ENCODE measurements at regions not wholly inside any gene's neighbourhood (a gene's known extent, or its start where the extent isn't known, plus 50 kb on each side); places are given as distances from the start of the nearest gene placed in this dataset.

- H3K27me3 Mint-ChIP-seq, result peaks cover 0 to 5% (median 5%) of the 10 kb centered on the region in 3 donors
- no peak for DNase-seq
- peak overlapping the region in 1 of 6 donors; percentile 3 for H3K27ac Mint-ChIP-seq
- no peak overlapping the region for H3K4me3 Mint-ChIP-seq
- H3K36me3 Mint-ChIP-seq, result peaks cover 12 to 20% of the 10 kb centered on the region in 2 donors
- ATAC-seq (ENCODE audit: low read depth in 2 of 2), result no peak
- no peaks in the 10 kb centered on the region for H3K4me1 Mint-ChIP-seq
- H3K9me3 Mint-ChIP-seq, result peaks cover 12 to 42% (median 25%) of the 10 kb centered on the region in 7 donors
Measured at GRCh38 chr10:30256084-30256483, 93.0 kb downstream of the MTPAP start.

- ATAC-seq (ENCODE audit: low read depth in 2 of 2) (no peak), DNase-seq (no peak)
- Mint-ChIP-seq H3K4me3 (peak overlapping the region in 1 of 8 donors; percentile 35), H3K27ac (peak overlapping the region in 1 of 6 donors; percentile 51), H3K36me3 (peaks cover 12 to 20% of the 10 kb centered on the region in 2 donors), H3K9me3 (peaks cover 12 to 50% (median 25%) of the 10 kb centered on the region in 7 donors), H3K4me1 (no peaks in the 10 kb centered on the region), H3K27me3 (peaks cover 0 to 5% (median 0%) of the 10 kb centered on the region in 3 donors)
Measured at GRCh38 chr10:30254926-30255325, 94.2 kb downstream of the MTPAP start.

GRCh38 chr10:30248728-30249127 is 100.3 kb downstream of the MTPAP start:
- Mint-ChIP-seq H3K36me3 (peaks cover 17 to 26% of the 10 kb centered on the region in 2 donors), H3K27ac (no peak overlapping the region), H3K4me1 (peaks cover 10 to 11% (median 11%) of the 10 kb centered on the region in 3 donors), H3K9me3 (peaks cover 13 to 59% (median 23%) of the 10 kb centered on the region in 7 donors), H3K4me3 (no peak overlapping the region), H3K27me3 (no peaks in the 10 kb centered on the region)
- no peak for ATAC-seq (ENCODE audit: low read depth in 2 of 2)
- DNase-seq, result no peak

- H3K27ac Mint-ChIP-seq, result peak overlapping the region in 5 of 6 donors; percentile 55 to 90 (median 75)
- H3K4me3 Mint-ChIP-seq, result peak overlapping the region in 2 of 8 donors; percentile 15 to 18
- ATAC-seq (ENCODE audit: low read depth in 2 of 2), result peak; percentile 92 to 93
- peaks cover 10 to 11% (median 11%) of the 10 kb centered on the region in 3 donors for H3K4me1 Mint-ChIP-seq
- H3K27me3 Mint-ChIP-seq, result no peaks in the 10 kb centered on the region
- peak; percentile 19 for DNase-seq
- H3K9me3 Mint-ChIP-seq, result peaks cover 9 to 51% (median 15%) of the 10 kb centered on the region in 7 donors
- H3K36me3 Mint-ChIP-seq, result peaks cover 10 to 19% of the 10 kb centered on the region in 2 donors
Measured at GRCh38 chr10:30247704-30248103, 101.4 kb downstream of the MTPAP start.

- H3K27me3 Mint-ChIP-seq, result peaks cover 0 to 9% (median 0%) of the 10 kb centered on the region in 3 donors
- ATAC-seq (ENCODE audit: low read depth in 2 of 2), result no peak
Measured at GRCh38 chr10:30241422-30242110, 107.5 kb downstream of the MTPAP start.

GRCh38 chr10:30238836-30239235 is 110.2 kb downstream of the MTPAP start:
- Mint-ChIP-seq H3K27ac (no peak overlapping the region), H3K36me3 (peaks cover 7 to 8% of the 10 kb centered on the region in 2 donors)
- ATAC-seq (ENCODE audit: low read depth in 2 of 2), result no peak

More at GRCh38 chr10:30241422-30242110, 107.5 kb downstream of the MTPAP start:
- Mint-ChIP-seq H3K4me1 (no peaks in the 10 kb centered on the region), H3K27ac (no peak overlapping the region), H3K9me3 (peaks cover 0 to 8% (median 2%) of the 10 kb centered on the region in 7 donors), H3K36me3 (no peaks in the 10 kb centered on the region), H3K4me3 (no peak overlapping the region)
- no peak for DNase-seq

GRCh38 chr10:30233186-30233959 is 115.7 kb downstream of the MTPAP start:
- no peak overlapping the region for H3K27ac Mint-ChIP-seq
- H3K27me3 Mint-ChIP-seq, result peaks cover 0 to 5% (median 0%) of the 10 kb centered on the region in 3 donors
- ATAC-seq (ENCODE audit: low read depth in 2 of 2) (no peak), DNase-seq (no peak)
- H3K4me3 Mint-ChIP-seq, result no peak overlapping the region
- peaks cover 0 to 4% (median 3%) of the 10 kb centered on the region in 3 donors for H3K4me1 Mint-ChIP-seq
- peaks cover 0 to 13% (median 3%) of the 10 kb centered on the region in 7 donors for H3K9me3 Mint-ChIP-seq
- peaks cover 7 to 8% of the 10 kb centered on the region in 2 donors for H3K36me3 Mint-ChIP-seq

More at GRCh38 chr10:30238836-30239235, 110.2 kb downstream of the MTPAP start:
- DNase-seq, result no peak
- H3K4me3 Mint-ChIP-seq, result no peak overlapping the region
- peaks cover 0 to 9% (median 0%) of the 10 kb centered on the region in 3 donors for H3K27me3 Mint-ChIP-seq
- no peaks in the 10 kb centered on the region for H3K4me1 Mint-ChIP-seq
- H3K9me3 Mint-ChIP-seq, result peaks cover 0 to 9% (median 3%) of the 10 kb centered on the region in 7 donors

GRCh38 chr10:30231709-30232108 is 117.4 kb downstream of the MTPAP start:
- H3K4me1 Mint-ChIP-seq, result peaks cover 0 to 4% (median 3%) of the 10 kb centered on the region in 3 donors
- H3K27ac Mint-ChIP-seq, result peak overlapping the region in 1 of 6 donors; percentile 26
- H3K27me3 Mint-ChIP-seq, result peaks cover 0 to 5% (median 0%) of the 10 kb centered on the region in 3 donors
- DNase-seq (no peak), ATAC-seq (ENCODE audit: low read depth in 2 of 2) (no peak)
- H3K9me3 Mint-ChIP-seq, result peaks cover 0 to 13% (median 3%) of the 10 kb centered on the region in 7 donors
- H3K36me3 Mint-ChIP-seq, result peaks cover 7 to 8% of the 10 kb centered on the region in 2 donors
- H3K4me3 Mint-ChIP-seq, result no peak overlapping the region

- H3K36me3 Mint-ChIP-seq, result peaks cover 7 to 8% of the 10 kb centered on the region in 2 donors
Measured at GRCh38 chr10:30231071-30231652, 117.9 kb downstream of the MTPAP start.

GRCh38 chr10:30229536-30229935 is 119.5 kb downstream of the MTPAP start:
- peaks cover 1 to 3% of the 10 kb centered on the region in 2 donors for H3K36me3 Mint-ChIP-seq
- H3K27ac Mint-ChIP-seq, result no peak overlapping the region
- H3K4me1 Mint-ChIP-seq, result peaks cover 0 to 4% (median 3%) of the 10 kb centered on the region in 3 donors
- H3K27me3 Mint-ChIP-seq, result peaks cover 0 to 5% (median 0%) of the 10 kb centered on the region in 3 donors
- H3K4me3 Mint-ChIP-seq, result no peak overlapping the region
- peaks cover 0 to 7% (median under 1%) of the 10 kb centered on the region in 7 donors for H3K9me3 Mint-ChIP-seq
- DNase-seq, result no peak
- ATAC-seq (ENCODE audit: low read depth in 2 of 2), result no peak

More at GRCh38 chr10:30231071-30231652, 117.9 kb downstream of the MTPAP start:
- Mint-ChIP-seq H3K9me3 (peaks cover 0 to 13% (median 3%) of the 10 kb centered on the region in 7 donors), H3K4me1 (peaks cover 0 to 4% (median 3%) of the 10 kb centered on the region in 3 donors), H3K27me3 (peaks cover 0 to 5% (median 0%) of the 10 kb centered on the region in 3 donors), H3K4me3 (no peak overlapping the region), H3K27ac (no peak overlapping the region)
- ATAC-seq (ENCODE audit: low read depth in 2 of 2) (no peak), DNase-seq (no peak)

- ATAC-seq (ENCODE audit: low read depth in 2 of 2) (no peak), DNase-seq (no peak)
- H3K27ac Mint-ChIP-seq, result peak overlapping the region in 1 of 6 donors; percentile 67
Measured at GRCh38 chr10:30228417-30229036, 120.6 kb downstream of the MTPAP start.

GRCh38 chr10:30227481-30227880 is 121.6 kb downstream of the MTPAP start:
- H3K4me3 Mint-ChIP-seq, result no peak overlapping the region
- H3K9me3 Mint-ChIP-seq, result peaks cover 0 to 4% (median 0%) of the 10 kb centered on the region in 7 donors
- peaks cover 0 to 10% (median 0%) of the 10 kb centered on the region in 3 donors for H3K27me3 Mint-ChIP-seq
- peaks cover 0 to 4% (median 3%) of the 10 kb centered on the region in 3 donors for H3K4me1 Mint-ChIP-seq
- ATAC-seq (ENCODE audit: low read depth in 2 of 2), result no peak
- no peak overlapping the region for H3K27ac Mint-ChIP-seq
- DNase-seq, result no peak
- no peaks in the 10 kb centered on the region for H3K36me3 Mint-ChIP-seq

More at GRCh38 chr10:30228417-30229036, 120.6 kb downstream of the MTPAP start:
- H3K4me3 Mint-ChIP-seq, result no peak overlapping the region
- peaks cover 0 to 4% (median 0%) of the 10 kb centered on the region in 7 donors for H3K9me3 Mint-ChIP-seq
- H3K4me1 Mint-ChIP-seq, result peaks cover 0 to 4% (median 3%) of the 10 kb centered on the region in 3 donors
- no peaks in the 10 kb centered on the region for H3K36me3 Mint-ChIP-seq
- peaks cover 0 to 10% (median 0%) of the 10 kb centered on the region in 3 donors for H3K27me3 Mint-ChIP-seq

Data from naive B cell (primary cell).